GM18505 (cell line): ENCODE measurements at regions not wholly inside any gene's neighbourhood (a gene's known extent, or its start where the extent isn't known, plus 50 kb on each side); places are given as distances from the start of the nearest gene placed in this dataset.
"Not testable (repeated sequence)": the region's sequence is repeated elsewhere in the genome, so short reads cannot be mapped to it uniquely, and the experiment has no call there.

Experiments used
- ATAC-seq: cut with Tn5 transposase; IDR thresholded peaks from one replicate; pipeline ENCODE4 v1.9.1; 2021; ENCODE audit not compliant: unreplicated experiment
- POLR2A ChIP-seq: IDR thresholded peaks from 4 replicates; pipeline ENCODE4 v1.6.1; 2011; ENCODE audit warnings: borderline replicate concordance; ENCODE audit not compliant: insufficient read depth, insufficient read length; ENCODE audit errors: extremely low read depth

DNA sequence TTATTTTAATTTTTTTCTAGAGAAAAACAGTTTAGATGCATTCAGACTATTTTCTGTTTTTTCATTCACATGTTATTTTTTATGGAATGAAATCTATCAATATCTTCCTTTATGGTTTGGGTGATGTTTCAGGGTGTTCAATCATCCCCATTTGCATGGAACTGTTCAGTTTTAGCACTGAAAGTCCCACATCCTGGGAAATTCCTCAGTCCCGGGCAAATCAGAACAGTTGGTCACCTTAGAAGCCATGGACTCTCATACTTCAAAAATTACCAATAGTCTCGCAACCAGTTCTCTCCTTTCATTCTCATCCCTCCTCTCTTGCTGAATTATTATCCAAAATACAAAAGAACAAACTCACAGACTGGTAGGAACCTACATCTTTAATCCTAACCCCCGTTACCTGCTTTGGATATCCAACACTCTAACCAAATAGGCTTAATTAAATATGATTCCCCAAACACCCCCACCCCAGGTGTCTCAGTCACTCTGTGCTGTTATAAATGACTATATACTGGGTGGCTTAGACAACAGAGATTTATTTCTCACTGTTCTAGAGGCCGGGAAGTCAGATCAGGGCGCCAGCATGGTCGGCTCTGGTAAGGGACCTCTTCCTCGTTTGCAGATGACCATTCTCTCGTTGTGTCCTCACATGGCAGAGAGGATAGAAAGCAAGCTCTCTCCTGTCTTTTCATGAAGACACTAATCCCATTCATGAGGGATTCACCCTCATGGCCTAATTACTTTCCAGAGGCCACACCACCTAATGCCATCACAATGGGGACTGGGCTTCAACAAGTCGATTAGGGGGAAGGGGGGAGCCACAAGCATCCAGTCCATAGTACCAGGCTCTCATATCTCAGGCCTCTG is 57.7 kb upstream of the SLC1A4 start:
- peak; percentile 30 for TF ChIP-seq POLR2A
- no peak for ATAC-seq

DNA sequence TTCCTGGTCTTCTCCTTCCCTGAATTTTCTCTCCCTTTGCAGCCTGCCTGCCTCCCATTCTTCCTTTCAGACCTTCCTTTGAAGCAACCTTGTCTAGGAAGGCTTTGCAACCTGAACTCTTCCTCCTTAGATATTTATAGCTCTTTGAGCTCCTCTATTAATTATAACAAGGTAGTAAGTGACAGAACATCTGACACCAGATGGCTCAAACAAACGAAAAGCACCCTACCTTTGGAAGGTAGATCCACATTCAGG is 57.2 kb upstream of the SLC1A4 start:
- ATAC-seq = no peak
- no peak for TF ChIP-seq POLR2A

GRCh38 chr2:64932371-64933216 is 56.6 kb upstream of the SLC1A4 start:
- peak; percentile 76 for TF ChIP-seq POLR2A
- peak; percentile 82 for ATAC-seq

DNA sequence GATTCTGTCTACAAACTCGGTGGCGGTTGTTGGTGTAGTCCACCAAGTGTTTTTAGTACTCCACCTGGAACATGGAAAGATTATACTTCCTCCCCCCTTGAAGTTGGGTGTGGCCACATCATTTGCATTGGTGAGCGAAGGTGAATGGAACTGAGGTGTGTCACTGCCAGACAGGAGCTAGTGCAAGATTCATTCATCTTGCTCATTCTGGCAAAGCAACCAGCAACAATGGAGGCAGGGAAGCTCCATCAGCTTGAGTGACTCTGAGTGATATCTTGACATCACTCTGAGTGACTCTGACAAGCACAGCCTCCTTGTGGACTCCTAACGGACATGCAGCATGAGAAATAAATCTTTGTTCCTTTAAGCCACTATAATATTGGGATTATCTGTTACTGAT is 54.7 kb upstream of the SLC1A4 start:
- no peak for ATAC-seq
- no peak for TF ChIP-seq POLR2A

GRCh38 chr2:64936809-64937208 is 52.4 kb upstream of the SLC1A4 start:
- ATAC-seq = no peak
- no peak for TF ChIP-seq POLR2A

GRCh38 chr2:64937314-64937686 is 51.9 kb upstream of the SLC1A4 start:
- ATAC-seq = not testable (repeated sequence)

DNA sequence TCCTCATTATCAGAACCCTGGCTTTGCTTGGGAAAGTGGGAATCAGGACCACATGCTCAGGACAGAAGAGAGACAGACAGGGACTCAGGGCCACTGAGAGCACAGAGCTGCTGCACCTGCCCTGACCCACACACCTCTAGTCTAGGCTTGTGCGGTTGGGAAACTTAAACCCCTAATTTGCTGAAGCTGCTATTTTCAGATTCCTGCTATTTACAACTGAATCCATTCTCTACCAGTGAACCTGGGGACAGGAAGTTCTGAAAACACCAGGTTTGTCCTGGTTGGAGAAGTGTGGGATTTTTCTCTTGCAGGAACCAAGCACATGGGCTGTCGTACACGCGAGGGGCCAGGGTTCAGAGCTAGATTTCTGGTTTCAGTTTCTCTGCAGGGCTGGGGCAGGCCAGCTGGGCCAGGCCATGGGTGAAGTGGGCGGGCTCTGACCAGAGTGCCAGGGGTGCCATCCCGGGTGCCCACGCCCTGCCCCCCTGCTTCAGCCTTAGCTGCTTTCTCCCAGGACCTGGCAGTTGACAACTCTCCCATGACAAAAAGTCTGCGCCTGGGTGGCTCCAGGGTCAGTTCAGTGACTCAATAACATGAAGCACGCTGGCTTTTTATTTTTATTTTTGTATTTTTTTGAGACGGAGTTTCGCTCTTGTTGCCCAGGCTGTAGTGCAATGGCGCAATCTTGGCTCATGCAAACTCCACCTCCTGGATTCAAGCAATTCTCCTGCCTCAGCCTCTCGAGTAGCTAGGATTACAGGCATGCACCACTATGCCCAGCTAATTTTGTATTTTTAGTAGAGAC is 51.3 kb upstream of the SLC1A4 start:
- peak; percentile 45 for TF ChIP-seq POLR2A
- ATAC-seq = peak; percentile 46

DNA sequence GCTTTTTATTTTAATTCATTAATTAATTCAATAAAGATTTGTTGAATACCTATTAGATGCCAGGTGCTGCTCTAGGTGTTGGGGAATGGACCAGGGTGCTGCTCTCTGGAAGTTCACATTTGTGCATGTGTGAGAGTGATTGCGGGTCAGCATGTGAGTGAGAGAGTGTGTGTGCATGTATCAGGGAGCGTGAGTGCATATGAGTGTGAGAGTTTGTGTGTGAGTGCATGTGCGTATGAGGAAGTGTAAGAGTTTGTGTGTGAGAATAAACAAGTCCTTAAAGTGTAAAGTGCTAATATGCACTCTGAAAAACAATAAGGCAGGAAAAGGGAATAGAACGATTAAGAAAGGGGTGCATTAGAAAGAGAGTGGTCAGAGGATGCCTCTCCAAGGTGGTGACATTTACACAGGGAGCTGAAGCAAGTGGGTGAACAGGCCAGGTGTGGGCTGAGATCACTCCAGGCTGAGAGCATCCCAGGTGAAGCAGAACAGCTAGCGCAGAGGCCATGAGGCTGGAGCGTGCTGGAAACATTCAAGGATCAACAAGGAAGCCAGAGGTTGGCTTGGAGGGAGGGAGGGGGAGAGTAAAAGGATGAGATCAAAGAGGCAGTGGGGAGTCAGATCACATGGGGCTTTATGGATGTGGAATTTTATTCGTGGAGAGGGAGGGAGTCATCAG is 50.5 kb upstream of the SLC1A4 start:
- ATAC-seq = no peak
- TF ChIP-seq POLR2A = peak; percentile 25

- peak; percentile 46 for TF ChIP-seq POLR2A
- ATAC-seq = peak; percentile 37
Observed at GRCh38 chr2:64939332-64939917, 49.8 kb upstream of the SLC1A4 start.
